ENCODE measurements at regions not wholly inside any gene's neighbourhood (a gene's known extent, or its start where the extent isn't known, plus 50 kb on each side); places are given as distances from the start of the nearest gene placed in this dataset.

GRCh38 chr10:118511711-118512110 lies 83.7 kb downstream of the PRLHR start:
- DNase-seq (no peak), ATAC-seq (no peak)
- 68% methylated on average over 2 of the region's 2 CpGs for WGBS
- H3K4me3 ChIP-seq (ENCODE audit: low read length): no peak overlapping the region
- H3K27ac ChIP-seq (ENCODE audit: low read length): no peak overlapping the region
- intact Hi-C loops (cut with DNase I): no loop called here
- no peaks in the 10 kb centered on the region for H3K4me1 ChIP-seq (ENCODE audit: control insufficient read depth, insufficient read depth, low read length)
- H3K27me3 ChIP-seq (ENCODE audit: control insufficient read depth, insufficient read depth): no peaks in the 10 kb centered on the region
- no peaks in the 10 kb centered on the region for H3K9me3 ChIP-seq (ENCODE audit: control insufficient read depth, low read length)

DNA sequence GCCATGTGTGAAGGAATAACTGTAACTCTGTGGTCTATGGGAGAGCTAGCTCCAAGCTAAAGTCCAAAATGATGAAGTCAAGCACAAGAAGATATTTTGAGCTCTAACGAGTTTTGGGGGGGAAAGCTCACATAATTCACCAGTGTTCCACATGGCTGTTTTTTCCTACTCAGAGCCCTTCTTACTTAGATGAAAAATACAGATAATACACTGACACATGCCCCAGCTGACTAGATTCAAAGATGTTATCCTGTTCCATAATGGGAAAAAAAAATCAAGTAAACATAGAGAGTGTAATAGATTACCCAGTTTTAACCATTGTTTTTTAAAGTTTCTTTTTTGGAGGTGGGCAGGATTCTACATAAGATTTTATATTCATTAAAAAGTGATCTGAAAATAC lies 86.6 kb downstream of the PRLHR start:
- no peak overlapping the region for H3K4me3 ChIP-seq (ENCODE audit: low read length)
- no peak for DNase-seq
- no peaks in the 10 kb centered on the region for H3K9me3 ChIP-seq (ENCODE audit: control insufficient read depth, low read length)
- ATAC-seq: no peak
- WGBS: 45% methylated on average over 1 of the region's 1 CpG
- H3K27ac ChIP-seq (ENCODE audit: low read length): no peak overlapping the region
- no peaks in the 10 kb centered on the region for H3K27me3 ChIP-seq (ENCODE audit: control insufficient read depth, insufficient read depth)
- intact Hi-C loops (cut with DNase I): no loop called here
- no peaks in the 10 kb centered on the region for H3K4me1 ChIP-seq (ENCODE audit: control insufficient read depth, insufficient read depth, low read length)

DNA sequence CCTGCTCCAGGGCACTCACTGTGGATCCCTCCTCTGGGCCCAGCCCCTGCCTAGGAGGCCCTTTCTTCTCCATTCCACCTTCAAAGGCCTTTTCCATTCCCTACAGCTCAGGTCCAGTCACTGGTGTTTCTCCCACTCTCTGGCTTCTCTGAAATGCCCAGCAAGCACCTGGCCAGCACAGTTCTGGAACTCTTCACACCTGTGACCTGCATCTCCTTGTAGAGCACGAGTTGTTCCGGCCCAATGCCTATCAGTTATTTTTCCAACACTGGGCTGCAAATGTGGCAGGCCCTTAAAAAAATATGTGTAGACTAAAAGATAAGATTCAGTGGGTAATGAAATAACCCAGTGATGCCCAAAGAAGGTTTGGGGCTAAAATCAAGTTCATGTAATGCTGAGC lies 87.1 kb downstream of the PRLHR start:
- intact Hi-C loops (cut with DNase I): no loop called here
- no peaks in the 10 kb centered on the region for H3K27me3 ChIP-seq (ENCODE audit: control insufficient read depth, insufficient read depth)
- H3K4me3 ChIP-seq (ENCODE audit: low read length): no peak overlapping the region
- 78% methylated on average over 2 of the region's 2 CpGs for WGBS
- no peaks in the 10 kb centered on the region for H3K9me3 ChIP-seq (ENCODE audit: control insufficient read depth, low read length)
- H3K4me1 ChIP-seq (ENCODE audit: control insufficient read depth, insufficient read depth, low read length): no peaks in the 10 kb centered on the region
- no peak overlapping the region for H3K27ac ChIP-seq (ENCODE audit: low read length)
- ATAC-seq: no peak
- no peak for DNase-seq

GRCh38 chr10:118506671-118507590 lies 88.5 kb downstream of the PRLHR start:
- intact Hi-C loops (cut with DNase I): no loop called here
- ATAC-seq: no peak
- 77% methylated on average over 7 of the region's 7 CpGs for WGBS

DNA sequence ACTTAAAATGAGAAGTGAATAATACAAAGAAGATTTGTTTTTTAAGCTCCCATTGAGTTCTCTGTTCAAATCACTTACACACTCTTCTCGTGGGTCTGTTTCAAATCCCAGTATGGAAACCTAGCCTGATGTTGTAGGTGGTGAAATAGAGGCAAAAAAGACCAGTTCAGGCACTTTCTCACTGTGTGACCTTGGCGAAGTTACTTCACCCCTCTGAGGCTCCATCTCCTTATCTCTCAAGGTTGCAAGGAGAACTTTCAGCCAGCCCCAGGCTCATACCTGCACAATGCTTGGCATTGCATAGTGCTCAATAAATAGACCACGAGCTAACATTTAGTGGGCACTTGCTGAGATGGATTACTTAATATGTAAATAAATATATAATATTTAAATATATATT lies 90.1 kb downstream of the PRLHR start:
- 84% methylated on average over 3 of the region's 3 CpGs for WGBS
- no peaks in the 10 kb centered on the region for H3K4me1 ChIP-seq (ENCODE audit: control insufficient read depth, insufficient read depth, low read length)
- no peaks in the 10 kb centered on the region for H3K9me3 ChIP-seq (ENCODE audit: control insufficient read depth, low read length)
- H3K27me3 ChIP-seq (ENCODE audit: control insufficient read depth, insufficient read depth): no peaks in the 10 kb centered on the region
- no peak overlapping the region for H3K4me3 ChIP-seq (ENCODE audit: low read length)
- DNase-seq (no peak), ATAC-seq (no peak)
- intact Hi-C loops (cut with DNase I): no loop called here
- H3K27ac ChIP-seq (ENCODE audit: low read length): no peak overlapping the region

More at GRCh38 chr10:118506671-118507590, 88.5 kb downstream of the PRLHR start:
- no peak for DNase-seq
- no peak overlapping the region for H3K27ac ChIP-seq (ENCODE audit: low read length)
- H3K27me3 ChIP-seq (ENCODE audit: control insufficient read depth, insufficient read depth): no peaks in the 10 kb centered on the region
- H3K4me3 ChIP-seq (ENCODE audit: low read length): no peak overlapping the region
- H3K4me1 ChIP-seq (ENCODE audit: control insufficient read depth, insufficient read depth, low read length): no peaks in the 10 kb centered on the region
- H3K9me3 ChIP-seq (ENCODE audit: control insufficient read depth, low read length): no peaks in the 10 kb centered on the region

DNA sequence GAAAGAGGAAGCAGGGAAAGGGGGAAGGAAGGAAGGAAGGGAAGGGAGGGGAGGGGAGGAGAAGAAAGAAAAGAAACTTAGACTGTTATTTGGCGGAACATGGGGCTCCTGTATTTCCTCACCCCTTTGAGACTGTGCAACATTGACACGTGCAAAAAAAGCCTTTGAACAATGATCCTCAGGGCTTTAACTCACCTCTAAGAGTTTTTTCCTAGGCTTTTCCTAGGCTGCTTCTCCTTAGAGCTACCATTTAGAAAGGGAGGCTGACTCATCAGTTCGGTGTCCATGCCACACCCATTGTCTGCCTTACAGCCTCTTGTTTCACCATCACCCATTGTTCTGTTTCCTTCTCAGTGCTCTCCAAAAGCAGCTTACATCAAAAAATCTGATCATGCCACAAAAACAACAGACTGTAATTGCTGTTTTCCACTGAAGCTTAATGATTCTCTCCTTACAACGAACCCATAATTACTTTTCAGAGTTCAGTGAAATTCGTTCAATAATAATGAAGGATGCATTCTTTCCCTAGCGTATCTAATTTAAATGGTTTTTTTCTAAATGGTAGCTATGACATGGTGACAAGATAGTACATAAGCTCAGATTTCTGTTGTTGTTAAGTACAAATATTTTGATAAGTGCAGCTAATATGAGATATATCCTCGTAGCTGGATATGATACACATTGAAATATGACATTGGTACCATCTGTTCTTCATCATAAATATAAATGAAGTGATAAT lies 90.8 kb downstream of the PRLHR start:
- Histone ChIP-seq H3K9me3 (ENCODE audit: control insufficient read depth, low read length) (no peaks in the 10 kb centered on the region), H3K27ac (ENCODE audit: low read length) (no peak overlapping the region), H3K4me1 (ENCODE audit: control insufficient read depth, insufficient read depth, low read length) (no peaks in the 10 kb centered on the region), H3K27me3 (ENCODE audit: control insufficient read depth, insufficient read depth) (peaks cover 2% of the 10 kb centered on the region), H3K4me3 (ENCODE audit: low read length) (no peak overlapping the region)
- ATAC-seq (peak in 1 of 2 donors; percentile 56), DNase-seq (no peak)
- 57% methylated on average over 7 of the region's 7 CpGs for WGBS
- intact Hi-C loops (cut with DNase I): no loop called here

DNA sequence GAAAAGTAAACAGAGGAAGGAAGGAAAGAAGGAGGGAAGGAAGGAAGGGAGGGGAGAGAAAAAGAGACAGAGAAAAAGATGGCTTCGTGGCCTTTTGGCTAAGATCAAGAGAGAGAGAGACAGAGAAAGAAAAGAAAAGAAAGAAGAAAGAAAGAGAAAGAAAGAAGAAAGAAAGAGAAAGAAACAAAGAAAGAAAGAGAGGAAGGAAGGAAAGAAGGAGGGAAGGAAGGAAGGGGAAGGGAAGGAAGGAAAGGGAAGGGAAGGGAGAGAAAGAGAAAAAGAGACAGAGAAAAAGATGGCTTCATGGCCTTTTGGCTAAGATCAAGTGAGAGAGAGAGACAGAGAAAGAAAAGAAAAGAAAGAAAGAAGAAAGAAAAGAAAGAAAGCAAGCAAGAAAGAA lies 91.4 kb downstream of the PRLHR start:
- Histone ChIP-seq H3K4me3 (ENCODE audit: low read length) (no peak overlapping the region), H3K27me3 (ENCODE audit: control insufficient read depth, insufficient read depth) (peaks cover 2% of the 10 kb centered on the region), H3K27ac (ENCODE audit: low read length) (no peak overlapping the region), H3K4me1 (ENCODE audit: control insufficient read depth, insufficient read depth, low read length) (no peaks in the 10 kb centered on the region), H3K9me3 (ENCODE audit: control insufficient read depth, low read length) (no peaks in the 10 kb centered on the region)
- intact Hi-C loops (cut with DNase I): no loop called here
- no peak for DNase-seq
- WGBS: 65% methylated on average over 1 of the region's 1 CpG
- no peak for ATAC-seq

GRCh38 chr10:118503192-118503591 lies 92.3 kb downstream of the PRLHR start:
- intact Hi-C loops (cut with DNase I): no loop called here
- 62% methylated on average over 2 of the region's 2 CpGs for WGBS
- DNase-seq (no peak), ATAC-seq (no peak)
- no peak overlapping the region for H3K4me3 ChIP-seq (ENCODE audit: low read length)
- peaks cover 2% of the 10 kb centered on the region for H3K27me3 ChIP-seq (ENCODE audit: control insufficient read depth, insufficient read depth)
- no peak overlapping the region for H3K27ac ChIP-seq (ENCODE audit: low read length)
- no peaks in the 10 kb centered on the region for H3K9me3 ChIP-seq (ENCODE audit: control insufficient read depth, low read length)
- no peaks in the 10 kb centered on the region for H3K4me1 ChIP-seq (ENCODE audit: control insufficient read depth, insufficient read depth, low read length)

GRCh38 chr10:118501637-118502440 lies 93.6 kb downstream of the PRLHR start:
- no peak for ATAC-seq
- intact Hi-C loops (cut with DNase I): no loop called here
- no peaks in the 10 kb centered on the region for H3K4me1 ChIP-seq (ENCODE audit: control insufficient read depth, insufficient read depth, low read length)
- no peak overlapping the region for H3K27ac ChIP-seq (ENCODE audit: low read length)
- no peak overlapping the region for H3K4me3 ChIP-seq (ENCODE audit: low read length)
- H3K9me3 ChIP-seq (ENCODE audit: control insufficient read depth, low read length): no peaks in the 10 kb centered on the region
- DNase-seq: no peak
- peaks cover 2% of the 10 kb centered on the region for H3K27me3 ChIP-seq (ENCODE audit: control insufficient read depth, insufficient read depth)
- 55% methylated on average over 9 of the region's 9 CpGs for WGBS

GRCh38 chr10:118501171-118501570 lies 94.3 kb downstream of the PRLHR start:
- peaks cover 2% of the 10 kb centered on the region for H3K27me3 ChIP-seq (ENCODE audit: control insufficient read depth, insufficient read depth)
- ATAC-seq (no peak), DNase-seq (no peak)
- no peaks in the 10 kb centered on the region for H3K4me1 ChIP-seq (ENCODE audit: control insufficient read depth, insufficient read depth, low read length)
- no peak overlapping the region for H3K4me3 ChIP-seq (ENCODE audit: low read length)
- no peaks in the 10 kb centered on the region for H3K9me3 ChIP-seq (ENCODE audit: control insufficient read depth, low read length)
- 86% methylated on average over 6 of the region's 6 CpGs for WGBS
- no peak overlapping the region for H3K27ac ChIP-seq (ENCODE audit: low read length)
- intact Hi-C loops (cut with DNase I): no loop called here

Data from right cardiac atrium (tissue), 5 donors.